ENCODE measurements at regions not wholly inside any gene's neighbourhood (a gene's known extent, or its start where the extent isn't known, plus 50 kb on each side); places are given as distances from the start of the nearest gene placed in this dataset.

DNA sequence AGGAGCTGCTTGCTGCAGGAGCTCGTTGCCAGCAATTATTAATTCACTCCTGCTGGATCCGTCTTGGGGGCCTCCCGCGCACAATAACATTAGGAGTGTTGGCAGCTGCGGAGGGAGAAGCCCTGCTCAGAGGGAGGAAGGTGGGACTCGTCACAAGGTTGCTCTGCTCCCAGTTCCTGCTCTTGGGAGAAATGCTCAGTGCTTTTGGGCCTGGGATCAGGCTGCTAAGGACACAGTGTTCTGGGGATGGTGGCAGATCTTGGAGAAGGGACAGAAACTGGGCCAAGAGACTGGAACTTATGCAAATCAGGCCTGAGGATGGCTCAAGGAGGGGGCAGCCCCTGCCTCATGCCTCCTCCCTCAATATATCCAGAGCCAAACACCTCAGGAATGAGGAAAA is 78.9 kb upstream of the OLFM4 start (continued):
- TF ChIP-seq, protein P1, sequence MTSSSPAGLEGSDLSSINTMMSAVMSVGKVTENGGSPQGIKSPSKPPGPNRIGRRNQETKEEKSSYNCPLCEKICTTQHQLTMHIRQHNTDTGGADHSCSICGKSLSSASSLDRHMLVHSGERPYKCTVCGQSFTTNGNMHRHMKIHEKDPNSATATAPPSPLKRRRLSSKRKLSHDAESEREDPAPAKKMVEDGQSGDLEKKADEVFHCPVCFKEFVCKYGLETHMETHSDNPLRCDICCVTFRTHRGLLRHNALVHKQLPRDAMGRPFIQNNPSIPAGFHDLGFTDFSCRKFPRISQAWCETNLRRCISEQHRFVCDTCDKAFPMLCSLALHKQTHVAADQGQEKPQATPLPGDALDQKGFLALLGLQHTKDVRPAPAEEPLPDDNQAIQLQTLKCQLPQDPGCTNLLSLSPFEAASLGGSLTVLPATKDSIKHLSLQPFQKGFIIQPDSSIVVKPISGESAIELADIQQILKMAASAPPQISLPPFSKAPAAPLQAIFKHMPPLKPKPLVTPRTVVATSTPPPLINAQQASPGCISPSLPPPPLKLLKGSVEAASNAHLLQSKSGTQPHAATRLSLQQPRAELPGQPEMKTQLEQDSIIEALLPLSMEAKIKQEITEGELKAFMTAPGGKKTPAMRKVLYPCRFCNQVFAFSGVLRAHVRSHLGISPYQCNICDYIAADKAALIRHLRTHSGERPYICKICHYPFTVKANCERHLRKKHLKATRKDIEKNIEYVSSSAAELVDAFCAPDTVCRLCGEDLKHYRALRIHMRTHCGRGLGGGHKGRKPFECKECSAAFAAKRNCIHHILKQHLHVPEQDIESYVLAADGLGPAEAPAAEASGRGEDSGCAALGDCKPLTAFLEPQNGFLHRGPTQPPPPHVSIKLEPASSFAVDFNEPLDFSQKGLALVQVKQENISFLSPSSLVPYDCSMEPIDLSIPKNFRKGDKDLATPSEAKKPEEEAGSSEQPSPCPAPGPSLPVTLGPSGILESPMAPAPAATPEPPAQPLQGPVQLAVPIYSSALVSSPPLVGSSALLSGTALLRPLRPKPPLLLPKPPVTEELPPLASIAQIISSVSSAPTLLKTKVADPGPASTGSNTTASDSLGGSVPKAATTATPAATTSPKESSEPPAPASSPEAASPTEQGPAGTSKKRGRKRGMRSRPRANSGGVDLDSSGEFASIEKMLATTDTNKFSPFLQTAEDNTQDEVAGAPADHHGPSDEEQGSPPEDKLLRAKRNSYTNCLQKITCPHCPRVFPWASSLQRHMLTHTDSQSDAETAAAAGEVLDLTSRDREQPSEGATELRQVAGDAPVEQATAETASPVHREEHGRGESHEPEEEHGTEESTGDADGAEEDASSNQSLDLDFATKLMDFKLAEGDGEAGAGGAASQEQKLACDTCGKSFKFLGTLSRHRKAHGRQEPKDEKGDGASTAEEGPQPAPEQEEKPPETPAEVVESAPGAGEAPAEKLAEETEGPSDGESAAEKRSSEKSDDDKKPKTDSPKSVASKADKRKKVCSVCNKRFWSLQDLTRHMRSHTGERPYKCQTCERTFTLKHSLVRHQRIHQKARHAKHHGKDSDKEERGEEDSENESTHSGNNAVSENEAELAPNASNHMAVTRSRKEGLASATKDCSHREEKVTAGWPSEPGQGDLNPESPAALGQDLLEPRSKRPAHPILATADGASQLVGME (CRISPR knock-in tag; IDR thresholded peaks at IDR 0.05): no peak
- TF ChIP-seq RFX7 (CRISPR knock-in tag; IDR thresholded peaks at IDR 0.05) (no peak), TARDBP (IDR thresholded peaks at IDR 0.05) (no peak), PHF21A (IDR thresholded peaks at IDR 0.05; ENCODE audit: borderline replicate concordance, low read depth) (no peak), SAFB (IDR thresholded peaks at IDR 0.05; ENCODE audit: borderline replicate concordance, low read depth, low read length) (no peak), CREB1 (IDR thresholded peaks at IDR 0.05) (no peak), CREB1 (CRISPR knock-in tag; IDR thresholded peaks at IDR 0.05) (no peak), ZNF212 (CRISPR knock-in tag; IDR thresholded peaks at IDR 0.05) (no peak), CEBPG (CRISPR knock-in tag; IDR thresholded peaks at IDR 0.05) (no peak), CEBPG (tag; conservative IDR thresholded peaks at IDR 0.05 in 1 of 2, IDR thresholded peaks at IDR 0.05 in 1 of 2) (no peak), SP1 (CRISPR knock-in tag; IDR thresholded peaks at IDR 0.05) (no peak), BDP1 (IDR thresholded peaks at IDR 0.05; ENCODE audit: insufficient read depth, insufficient read length) (no peak), NCOA6 (IDR thresholded peaks at IDR 0.05) (no peak)
- TF ChIP-seq, protein P2, sequence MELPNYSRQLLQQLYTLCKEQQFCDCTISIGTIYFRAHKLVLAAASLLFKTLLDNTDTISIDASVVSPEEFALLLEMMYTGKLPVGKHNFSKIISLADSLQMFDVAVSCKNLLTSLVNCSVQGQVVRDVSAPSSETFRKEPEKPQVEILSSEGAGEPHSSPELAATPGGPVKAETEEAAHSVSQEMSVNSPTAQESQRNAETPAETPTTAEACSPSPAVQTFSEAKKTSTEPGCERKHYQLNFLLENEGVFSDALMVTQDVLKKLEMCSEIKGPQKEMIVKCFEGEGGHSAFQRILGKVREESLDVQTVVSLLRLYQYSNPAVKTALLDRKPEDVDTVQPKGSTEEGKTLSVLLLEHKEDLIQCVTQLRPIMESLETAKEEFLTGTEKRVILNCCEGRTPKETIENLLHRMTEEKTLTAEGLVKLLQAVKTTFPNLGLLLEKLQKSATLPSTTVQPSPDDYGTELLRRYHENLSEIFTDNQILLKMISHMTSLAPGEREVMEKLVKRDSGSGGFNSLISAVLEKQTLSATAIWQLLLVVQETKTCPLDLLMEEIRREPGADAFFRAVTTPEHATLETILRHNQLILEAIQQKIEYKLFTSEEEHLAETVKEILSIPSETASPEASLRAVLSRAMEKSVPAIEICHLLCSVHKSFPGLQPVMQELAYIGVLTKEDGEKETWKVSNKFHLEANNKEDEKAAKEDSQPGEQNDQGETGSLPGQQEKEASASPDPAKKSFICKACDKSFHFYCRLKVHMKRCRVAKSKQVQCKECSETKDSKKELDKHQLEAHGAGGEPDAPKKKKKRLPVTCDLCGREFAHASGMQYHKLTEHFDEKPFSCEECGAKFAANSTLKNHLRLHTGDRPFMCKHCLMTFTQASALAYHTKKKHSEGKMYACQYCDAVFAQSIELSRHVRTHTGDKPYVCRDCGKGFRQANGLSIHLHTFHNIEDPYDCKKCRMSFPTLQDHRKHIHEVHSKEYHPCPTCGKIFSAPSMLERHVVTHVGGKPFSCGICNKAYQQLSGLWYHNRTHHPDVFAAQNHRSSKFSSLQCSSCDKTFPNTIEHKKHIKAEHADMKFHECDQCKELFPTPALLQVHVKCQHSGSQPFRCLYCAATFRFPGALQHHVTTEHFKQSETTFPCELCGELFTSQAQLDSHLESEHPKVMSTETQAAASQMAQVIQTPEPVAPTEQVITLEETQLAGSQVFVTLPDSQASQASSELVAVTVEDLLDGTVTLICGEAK (IDR thresholded peaks at IDR 0.05): no peak
- TF ChIP-seq, protein P2 (CRISPR knock-in tag; IDR thresholded peaks at IDR 0.05): no peak
- TF ChIP-seq, protein P3, sequence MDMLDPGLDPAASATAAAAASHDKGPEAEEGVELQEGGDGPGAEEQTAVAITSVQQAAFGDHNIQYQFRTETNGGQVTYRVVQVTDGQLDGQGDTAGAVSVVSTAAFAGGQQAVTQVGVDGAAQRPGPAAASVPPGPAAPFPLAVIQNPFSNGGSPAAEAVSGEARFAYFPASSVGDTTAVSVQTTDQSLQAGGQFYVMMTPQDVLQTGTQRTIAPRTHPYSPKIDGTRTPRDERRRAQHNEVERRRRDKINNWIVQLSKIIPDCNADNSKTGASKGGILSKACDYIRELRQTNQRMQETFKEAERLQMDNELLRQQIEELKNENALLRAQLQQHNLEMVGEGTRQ (CRISPR knock-in tag; IDR thresholded peaks at IDR 0.05): no peak
